ENCODE measurements at regions not wholly inside any gene's neighbourhood (a gene's known extent, or its start where the extent isn't known, plus 50 kb on each side); places are given as distances from the start of the nearest gene placed in this dataset.

- no peak for TF ChIP-seq POLR2A (IDR thresholded peaks at IDR 0.05; ENCODE audit: low read depth, low read length)
- TF ChIP-seq TAF1 (IDR thresholded peaks at IDR 0.05; ENCODE audit: low read depth, low read length) = no peak
- TF ChIP-seq POLR2AphosphoS5 (IDR thresholded peaks at IDR 0.05; ENCODE audit: low read depth, low read length) = no peak
- no peak for TF ChIP-seq POU2F2 (IDR thresholded peaks at IDR 0.05; ENCODE audit: low read depth, low read length)
Observed at GRCh38 chr10:29881811-29882210, 177.6 kb downstream of the JCAD start.

Measured in GM12891 (cell line).